DMS53 (cell line): ENCODE measurements at regions not wholly inside any gene's neighbourhood (a gene's known extent, or its start where the extent isn't known, plus 50 kb on each side); places are given as distances from the start of the nearest gene placed in this dataset.

ENCODE experiments used
- DNase-seq: peaks from one replicate; lab custom pipeline; 2025; lab: John Stamatoyannopoulos, UW

GRCh38 chr13:108156749-108157148, 58.6 kb downstream of the LIG4 start:
- DNase-seq, result no peak

DNA sequence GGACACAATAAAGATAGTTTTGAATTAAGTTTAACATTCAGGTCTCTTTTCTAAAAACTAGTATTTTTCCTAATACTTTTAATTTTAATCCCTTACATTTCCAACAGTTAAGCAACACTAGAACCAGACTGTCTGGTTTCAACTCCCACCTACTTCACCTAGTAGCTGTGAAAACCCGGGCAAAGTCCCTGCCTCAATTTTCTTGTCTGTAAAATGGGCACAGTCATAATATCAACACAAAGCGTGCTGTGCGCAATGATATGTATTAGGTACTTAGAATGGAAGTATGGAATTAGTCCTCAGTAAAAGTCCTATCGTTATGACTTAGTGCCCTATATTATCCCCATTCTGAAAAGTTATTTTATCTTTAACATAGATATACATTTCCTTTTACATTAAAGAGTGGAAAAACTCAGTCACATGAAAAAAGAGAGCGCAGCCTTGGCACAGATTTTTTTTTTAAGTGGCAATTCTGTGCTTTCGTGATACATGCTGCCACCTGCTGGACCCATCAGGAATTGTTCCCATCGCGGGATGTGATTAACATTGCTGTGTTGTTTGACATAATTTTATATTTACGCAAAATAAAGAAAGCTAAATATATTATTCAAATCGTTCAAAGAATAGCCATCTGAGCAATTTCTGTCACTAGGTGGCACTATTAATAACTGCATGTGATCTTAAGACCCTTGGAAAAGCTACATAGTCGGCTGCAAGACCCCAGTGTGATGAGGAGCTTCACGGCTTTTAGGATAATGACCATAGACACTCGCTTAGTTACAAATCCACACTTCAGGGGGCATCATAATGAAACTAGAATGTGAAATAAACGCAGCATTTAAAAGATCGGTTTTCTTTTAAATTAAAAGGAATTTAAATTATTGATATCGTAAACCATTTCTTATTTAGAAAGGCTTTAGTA, 59.9 kb downstream of the LIG4 start:
- peak; percentile 64 for DNase-seq

- DNase-seq, result peak; percentile 75
Observed at GRCh38 chr13:108154421-108154858, 60.9 kb downstream of the LIG4 start.

- DNase-seq, result no peak
Observed at GRCh38 chr13:108146642-108147041, 68.7 kb downstream of the LIG4 start.

DNA sequence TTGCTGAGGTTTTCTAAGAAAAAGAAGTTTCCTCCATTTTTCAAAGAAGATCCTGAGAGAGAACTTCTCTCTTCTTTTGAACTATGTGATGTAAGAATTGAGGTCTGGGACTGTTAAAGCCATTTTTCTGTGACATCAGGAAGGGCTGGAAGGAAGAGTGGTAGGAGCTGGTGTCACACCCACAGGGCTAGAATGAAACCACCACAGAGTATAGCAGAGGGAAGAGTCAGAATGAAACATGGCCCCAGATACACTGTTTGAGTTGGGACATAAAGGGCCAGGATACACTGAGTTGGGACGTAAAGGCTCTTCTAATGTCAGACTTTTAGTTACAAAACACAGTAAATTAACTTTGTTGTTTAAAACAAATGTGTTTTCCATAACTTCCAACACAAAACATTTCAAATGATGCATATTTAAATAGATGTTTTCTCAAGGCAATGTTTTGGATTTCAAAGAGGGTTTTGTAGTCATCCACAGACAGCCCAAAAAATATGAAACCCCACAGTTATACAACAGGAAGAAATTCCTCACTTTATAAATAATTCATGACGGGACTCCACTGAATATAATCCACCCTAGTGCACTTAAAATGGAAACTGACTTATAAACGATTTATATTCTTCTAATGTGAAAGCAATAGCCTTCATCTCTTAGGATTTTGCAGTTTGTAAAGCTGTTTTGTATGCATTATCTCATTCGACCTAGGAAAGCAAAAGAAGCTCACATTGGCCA, 72.5 kb downstream of the LIG4 start:
- no peak for DNase-seq

GRCh38 chr13:108137176-108137575, 78.2 kb downstream of the LIG4 start:
- DNase-seq, result no peak

- no peak for DNase-seq
Observed at GRCh38 chr13:108127406-108127805, 87.9 kb downstream of the LIG4 start.

DNA sequence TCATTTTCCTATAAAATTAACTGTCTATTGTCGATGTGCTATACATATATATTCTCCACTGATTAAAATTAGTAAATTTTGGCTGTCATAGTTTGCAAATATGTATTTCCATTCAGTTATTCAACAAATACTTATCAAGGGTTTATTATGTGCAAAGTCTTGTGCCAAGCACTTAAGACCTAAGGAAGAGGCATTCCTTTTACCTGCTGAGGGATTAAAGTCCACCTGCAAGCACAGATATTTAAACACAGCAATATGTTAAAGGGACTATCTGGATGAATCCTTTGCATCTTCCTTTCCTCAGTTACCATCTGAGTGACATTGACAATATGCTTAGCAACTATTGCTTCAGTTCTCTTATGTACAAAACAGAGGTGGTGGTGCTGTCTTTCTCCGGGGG, 89.3 kb downstream of the LIG4 start:
- no peak for DNase-seq

- no peak for DNase-seq
Observed at GRCh38 chr13:108121406-108121805, 93.9 kb downstream of the LIG4 start.

- no peak for DNase-seq
Observed at GRCh38 chr13:108120856-108121255, 94.5 kb downstream of the LIG4 start.

- DNase-seq, result no peak
Observed at GRCh38 chr13:108120302-108120701, 95.0 kb downstream of the LIG4 start.

DNA sequence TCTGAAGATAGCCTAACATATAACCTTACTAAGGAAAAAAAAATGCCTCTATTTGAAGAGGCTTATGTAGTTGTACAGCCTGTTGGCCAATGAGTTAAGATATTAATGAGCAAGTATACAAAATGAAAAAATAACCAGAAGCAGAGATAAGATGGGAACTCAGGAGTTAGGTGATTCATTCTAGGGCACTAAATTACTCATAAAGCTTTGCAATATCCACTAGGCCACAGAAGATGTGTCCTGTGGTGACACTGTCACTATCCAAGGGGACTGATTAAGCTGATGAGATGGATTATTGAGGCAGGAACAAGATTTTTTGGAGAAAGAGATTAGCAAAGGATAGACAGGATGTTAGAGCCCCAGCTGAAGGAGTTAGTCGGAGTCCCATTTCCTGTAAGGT, 99.6 kb downstream of the LIG4 start:
- DNase-seq, result no peak

DNA sequence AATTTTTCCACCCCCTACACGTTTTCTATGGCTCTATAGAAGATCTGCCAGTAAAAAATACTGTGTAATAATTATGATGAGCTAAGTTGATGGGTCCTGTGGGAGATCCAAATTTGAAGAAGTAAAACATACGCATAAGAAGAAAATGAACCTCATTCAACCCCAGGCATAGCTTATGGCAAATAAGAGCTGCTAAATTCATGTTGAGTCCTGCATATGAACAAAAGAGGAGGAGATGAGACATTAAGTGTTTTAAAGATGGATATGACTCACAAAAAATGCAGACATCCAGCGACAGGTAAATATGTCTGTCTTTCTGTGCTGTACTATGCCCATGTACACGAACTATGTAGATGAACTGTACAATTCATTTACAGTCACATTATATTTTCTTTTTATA, 101.9 kb downstream of the LIG4 start:
- no peak for DNase-seq

DNA sequence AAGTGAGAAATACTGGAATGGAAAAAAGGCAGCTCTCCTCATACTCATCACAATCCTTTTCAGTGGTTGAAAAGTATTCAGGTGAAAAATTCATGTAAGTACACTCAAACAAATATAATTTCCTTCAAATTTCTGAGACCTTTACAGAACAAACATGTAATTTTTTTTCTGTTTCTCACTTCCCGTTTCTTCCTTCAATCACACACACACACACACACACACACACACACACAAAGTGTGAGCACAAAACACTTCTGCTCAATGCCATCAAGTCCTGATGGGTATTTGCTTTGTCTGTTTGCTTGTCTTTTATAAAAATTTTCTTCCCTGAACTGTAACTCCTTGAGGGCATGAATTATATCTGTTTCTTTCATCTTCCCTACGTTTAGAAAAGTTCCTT, 110.6 kb downstream of the LIG4 start:
- no peak for DNase-seq

- DNase-seq, result no peak
Observed at GRCh38 chr13:108102771-108103170, 112.6 kb downstream of the LIG4 start.

- no peak for DNase-seq
Observed at GRCh38 chr13:108096301-108096915, 118.9 kb downstream of the LIG4 start.

DNA sequence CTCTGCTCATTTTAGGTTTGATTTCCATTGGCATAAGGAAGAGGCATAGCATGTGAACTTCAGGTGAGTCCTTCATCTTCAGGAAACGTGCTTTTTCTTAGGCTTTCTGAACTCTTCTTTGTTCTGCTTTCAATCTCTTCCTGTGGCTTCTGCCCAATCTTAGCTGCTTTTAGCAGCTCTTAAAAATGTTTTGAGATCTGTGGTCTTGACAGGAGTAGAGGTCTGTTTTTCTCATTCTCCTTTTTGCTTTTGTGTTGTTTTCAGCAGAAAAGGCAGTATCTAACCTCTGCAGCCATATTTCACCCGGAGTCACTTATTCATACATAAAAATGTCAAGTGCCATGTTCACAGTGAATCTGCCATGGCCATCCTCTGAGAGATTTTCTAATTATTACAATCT, 120.3 kb downstream of the LIG4 start:
- no peak for DNase-seq

DNA sequence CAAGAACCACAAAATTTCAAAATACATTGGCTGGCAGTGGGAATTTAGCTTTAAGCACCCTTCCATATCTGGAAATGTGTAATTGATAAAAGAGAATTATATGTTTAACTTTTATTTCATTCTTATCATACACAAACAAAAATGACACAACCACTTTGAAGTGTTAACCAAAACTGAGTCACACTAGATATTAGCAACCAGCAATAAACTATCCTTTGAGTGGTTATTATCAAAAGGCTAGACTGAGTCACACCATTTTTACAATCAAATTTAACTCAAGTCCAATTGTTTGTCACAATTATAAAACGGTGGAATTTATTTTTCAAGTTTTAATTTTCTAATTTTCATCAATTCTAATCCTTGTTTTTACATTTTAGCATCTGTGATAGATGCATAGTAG, 121.7 kb downstream of the LIG4 start:
- no peak for DNase-seq

- DNase-seq, result no peak
Observed at GRCh38 chr13:108087810-108088209, 127.5 kb downstream of the LIG4 start.

- DNase-seq, result no peak
Observed at GRCh38 chr13:108086678-108087077, 128.7 kb downstream of the LIG4 start.

DNA sequence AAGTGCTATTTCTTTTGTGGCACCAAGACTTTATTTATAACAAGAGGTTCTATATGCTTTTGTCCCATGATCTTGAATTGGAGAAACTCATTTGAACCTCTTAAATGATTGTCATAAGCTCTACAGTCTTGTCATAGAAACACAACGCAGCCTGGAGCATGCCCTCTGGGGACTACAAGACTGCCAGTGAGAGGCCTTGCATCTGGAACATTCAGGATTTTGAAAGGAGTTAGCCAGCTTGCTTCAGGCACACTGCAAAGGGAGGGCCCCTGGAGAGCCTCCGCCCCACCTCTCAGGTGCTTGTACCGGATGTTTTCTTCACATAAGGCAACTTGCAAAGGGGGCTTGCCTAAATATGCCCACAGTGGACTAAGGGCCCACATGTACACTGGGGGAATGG, 130.5 kb downstream of the LIG4 start:
- DNase-seq, result no peak

DNA sequence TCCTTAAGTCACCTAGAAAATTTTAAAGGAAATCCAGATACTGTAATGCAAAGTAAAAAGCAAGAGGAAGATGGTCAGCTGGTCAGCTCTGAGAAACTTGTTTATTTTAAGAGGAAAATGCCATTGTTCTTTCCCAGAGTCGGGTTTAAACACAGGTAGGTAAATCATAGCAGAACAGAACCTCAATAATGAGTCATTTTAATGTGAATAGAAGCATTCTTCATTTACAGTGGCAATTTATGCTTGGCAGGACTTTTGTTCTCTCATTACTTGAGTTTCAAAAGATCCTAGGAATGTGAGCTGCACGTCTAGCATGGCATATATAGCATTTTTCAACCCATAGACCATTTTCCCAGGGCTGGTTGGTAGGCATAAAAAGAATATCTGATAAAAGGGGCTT, 132.3 kb downstream of the LIG4 start:
- DNase-seq, result no peak

- DNase-seq, result no peak
Observed at GRCh38 chr13:108082481-108082880, 132.9 kb downstream of the LIG4 start.
